ENCODE measurements at regions not wholly inside any gene's neighbourhood (a gene's known extent, or its start where the extent isn't known, plus 50 kb on each side); places are given as distances from the start of the nearest gene placed in this dataset.
"Not testable (repeated sequence)": the region's sequence is repeated elsewhere in the genome, so short reads cannot be mapped to it uniquely, and the experiment has no call there.

GRCh38 chr5:154653764-154654485 is 101.3 kb upstream of the LARP1 start:
- TF ChIP-seq, protein P1, sequence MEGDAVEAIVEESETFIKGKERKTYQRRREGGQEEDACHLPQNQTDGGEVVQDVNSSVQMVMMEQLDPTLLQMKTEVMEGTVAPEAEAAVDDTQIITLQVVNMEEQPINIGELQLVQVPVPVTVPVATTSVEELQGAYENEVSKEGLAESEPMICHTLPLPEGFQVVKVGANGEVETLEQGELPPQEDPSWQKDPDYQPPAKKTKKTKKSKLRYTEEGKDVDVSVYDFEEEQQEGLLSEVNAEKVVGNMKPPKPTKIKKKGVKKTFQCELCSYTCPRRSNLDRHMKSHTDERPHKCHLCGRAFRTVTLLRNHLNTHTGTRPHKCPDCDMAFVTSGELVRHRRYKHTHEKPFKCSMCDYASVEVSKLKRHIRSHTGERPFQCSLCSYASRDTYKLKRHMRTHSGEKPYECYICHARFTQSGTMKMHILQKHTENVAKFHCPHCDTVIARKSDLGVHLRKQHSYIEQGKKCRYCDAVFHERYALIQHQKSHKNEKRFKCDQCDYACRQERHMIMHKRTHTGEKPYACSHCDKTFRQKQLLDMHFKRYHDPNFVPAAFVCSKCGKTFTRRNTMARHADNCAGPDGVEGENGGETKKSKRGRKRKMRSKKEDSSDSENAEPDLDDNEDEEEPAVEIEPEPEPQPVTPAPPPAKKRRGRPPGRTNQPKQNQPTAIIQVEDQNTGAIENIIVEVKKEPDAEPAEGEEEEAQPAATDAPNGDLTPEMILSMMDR (IDR thresholded peaks at IDR 0.05; ENCODE audit: extremely low read depth, low read depth, low read length), result no peak
- Histone ChIP-seq H3K4me3 (ENCODE audit: insufficient read depth, low read length) (peak overlapping the region; percentile 11), H3K27me3 (ENCODE audit: insufficient read depth, low read length) (no peaks in the 10 kb centered on the region), H3K9me3 (ENCODE audit: low read depth, low read length) (no peaks in the 10 kb centered on the region), H4K20me1 (ENCODE audit: insufficient read depth, low read length) (no peaks in the 10 kb centered on the region), H2AFZ (ENCODE audit: low read length) (peak overlapping the region; percentile 88), H3K36me3 (ENCODE audit: insufficient read depth, low read length) (no peaks in the 10 kb centered on the region), H3K4me1 (ENCODE audit: insufficient read depth, low read length) (no peaks in the 10 kb centered on the region), H3K27ac (ENCODE audit: low read depth, low read length) (peak overlapping the region; percentile 4), H3K4me2 (ENCODE audit: insufficient read depth, low read length) (peak overlapping the region; percentile 68), H3K79me2 (ENCODE audit: insufficient read depth, low read length) (no peaks in the 10 kb centered on the region)
- DNase-seq (ENCODE audit: insufficient read length, low spot score, missing footprints), result no peak

- Histone ChIP-seq H3K36me3 (ENCODE audit: insufficient read depth, low read length) (no peaks in the 10 kb centered on the region), H3K9me3 (ENCODE audit: low read depth, low read length) (no peaks in the 10 kb centered on the region), H2AFZ (ENCODE audit: low read length) (peak overlapping the region; percentile 88), H3K27me3 (ENCODE audit: insufficient read depth, low read length) (no peaks in the 10 kb centered on the region), H4K20me1 (ENCODE audit: insufficient read depth, low read length) (no peaks in the 10 kb centered on the region), H3K4me1 (ENCODE audit: insufficient read depth, low read length) (peaks cover 3% of the 10 kb centered on the region), H3K4me2 (ENCODE audit: insufficient read depth, low read length) (no peak overlapping the region), H3K4me3 (ENCODE audit: insufficient read depth, low read length) (no peak overlapping the region), H3K79me2 (ENCODE audit: insufficient read depth, low read length) (no peaks in the 10 kb centered on the region), H3K27ac (ENCODE audit: low read depth, low read length) (no peak overlapping the region)
- TF ChIP-seq, protein P1 (IDR thresholded peaks at IDR 0.05; ENCODE audit: extremely low read depth, low read depth, low read length), result no peak
- no peak for DNase-seq (ENCODE audit: insufficient read length, low spot score, missing footprints)
Observed at GRCh38 chr5:154653418-154653763, 101.8 kb upstream of the LARP1 start.

GRCh38 chr5:154652746-154653417 is 102.3 kb upstream of the LARP1 start:
- H3K4me1 ChIP-seq (ENCODE audit: insufficient read depth, low read length), result peaks cover 5% of the 10 kb centered on the region
- H3K27me3 ChIP-seq (ENCODE audit: insufficient read depth, low read length), result no peaks in the 10 kb centered on the region
- H4K20me1 ChIP-seq (ENCODE audit: insufficient read depth, low read length), result no peaks in the 10 kb centered on the region
- H3K79me2 ChIP-seq (ENCODE audit: insufficient read depth, low read length), result no peaks in the 10 kb centered on the region
- H3K4me3 ChIP-seq (ENCODE audit: insufficient read depth, low read length), result no peak overlapping the region
- no peaks in the 10 kb centered on the region for H3K36me3 ChIP-seq (ENCODE audit: insufficient read depth, low read length)
- H3K4me2 ChIP-seq (ENCODE audit: insufficient read depth, low read length), result no peak overlapping the region
- H3K27ac ChIP-seq (ENCODE audit: low read depth, low read length), result no peak overlapping the region
- no peaks in the 10 kb centered on the region for H3K9me3 ChIP-seq (ENCODE audit: low read depth, low read length)
- DNase-seq (ENCODE audit: insufficient read length, low spot score, missing footprints), result no peak
- no peak overlapping the region for H2AFZ ChIP-seq (ENCODE audit: low read length)
- TF ChIP-seq, protein P1 (IDR thresholded peaks at IDR 0.05; ENCODE audit: extremely low read depth, low read depth, low read length), result no peak

- DNase-seq (ENCODE audit: insufficient read length, low spot score, missing footprints); H2AFZ ChIP-seq (ENCODE audit: low read length); H3K27ac ChIP-seq (ENCODE audit: low read depth, low read length); H3K9me3 ChIP-seq (ENCODE audit: low read depth, low read length); H3K27me3 ChIP-seq (ENCODE audit: insufficient read depth, low read length); H3K79me2 ChIP-seq (ENCODE audit: insufficient read depth, low read length); H3K36me3 ChIP-seq (ENCODE audit: insufficient read depth, low read length); H4K20me1 ChIP-seq (ENCODE audit: insufficient read depth, low read length); H3K4me2 ChIP-seq (ENCODE audit: insufficient read depth, low read length); H3K4me3 ChIP-seq (ENCODE audit: insufficient read depth, low read length): not testable (repeated sequence)
- peaks cover 10% of the 10 kb centered on the region for H3K4me1 ChIP-seq (ENCODE audit: insufficient read depth, low read length)
Observed at GRCh38 chr5:154651795-154652194, 103.4 kb upstream of the LARP1 start.
